Tibial nerve (tissue), 4 donors: ENCODE measurements at regions not wholly inside any gene's neighbourhood (a gene's known extent, or its start where the extent isn't known, plus 50 kb on each side); places are given as distances from the start of the nearest gene placed in this dataset.

Experiments
- DNase-seq, 2 donors: peaks; one replicate each; pipeline ENCODE4 v3.0.0-alpha.2; 2019; ENCODE audit warnings: low spot score in 2 of 2
- H3K27ac ChIP-seq, 4 donors: fragments of 200-600 bp; sonication (generic) in 3 of 4; one replicate each; pipeline ENCODE4 v1.5.1; 2017 to 2019; ENCODE audit warnings: mild to moderate bottlenecking in 1 of 4
- H3K27me3 ChIP-seq, 2 donors: fragments of 200-600 bp; sonication (generic) in 1 of 2; one replicate each; pipeline versions ENCODE4 v1.5.1 to v1.6.0; 2017 to 2019
- H3K36me3 ChIP-seq, 3 donors: fragments of 200-600 bp; sonication (generic); one replicate each; pipeline ENCODE4 v1.5.1; 2018 to 2019
- H3K4me1 ChIP-seq, 4 donors: fragments of 200-600 bp; sonication (generic) in 3 of 4; one replicate each; pipeline ENCODE4 v1.5.1; 2017 to 2019
- H3K4me3 ChIP-seq, 4 donors: fragments of 200-600 bp; sonication (generic) in 3 of 4; one replicate each; pipeline ENCODE4 v1.5.1; 2017 to 2019; ENCODE audit warnings: mild to moderate bottlenecking in 1 of 4, moderate library complexity in 1 of 4
- H3K9me3 ChIP-seq, 4 donors: fragments of 200-600 bp; sonication (generic) in 3 of 4; one replicate each; pipeline ENCODE4 v1.5.1; 2017 to 2019
- CTCF ChIP-seq, 5 experiments: fragments of 200-600 bp in 3 of 5; fragments of 450-650 bp in 2 of 5; sonication (generic) in 3 of 5; IDR thresholded peaks; one replicate each; pipeline ENCODE4 v1.5.1; 2016 to 2019; ENCODE audit warnings: antibody characterized with exemption in 5 of 5, mild to moderate bottlenecking in 3 of 5, moderate library complexity in 2 of 5
- EP300 ChIP-seq, 2 donors: sonication (generic); formaldehyde crosslinking; IDR thresholded peaks; one replicate each; pipeline ENCODE4 v1.6.1; 2017; ENCODE audit warnings: antibody characterized with exemption in 2 of 2, mild to moderate bottlenecking in 1 of 2
- POLR2A ChIP-seq, 2 donors: fragments of 450-650 bp; IDR thresholded peaks; one replicate each; pipeline ENCODE4 v1.6.1; 2017; ENCODE audit warnings: antibody characterized with exemption in 2 of 2, mild to moderate bottlenecking in 2 of 2, moderate library complexity in 2 of 2
- WGBS, 2 donors: methylation state at CpG; one replicate each; pipeline ENCODE4 v1.1.5; 2018; 5-methylcytosine and 5-hydroxymethylcytosine counted together

DNA sequence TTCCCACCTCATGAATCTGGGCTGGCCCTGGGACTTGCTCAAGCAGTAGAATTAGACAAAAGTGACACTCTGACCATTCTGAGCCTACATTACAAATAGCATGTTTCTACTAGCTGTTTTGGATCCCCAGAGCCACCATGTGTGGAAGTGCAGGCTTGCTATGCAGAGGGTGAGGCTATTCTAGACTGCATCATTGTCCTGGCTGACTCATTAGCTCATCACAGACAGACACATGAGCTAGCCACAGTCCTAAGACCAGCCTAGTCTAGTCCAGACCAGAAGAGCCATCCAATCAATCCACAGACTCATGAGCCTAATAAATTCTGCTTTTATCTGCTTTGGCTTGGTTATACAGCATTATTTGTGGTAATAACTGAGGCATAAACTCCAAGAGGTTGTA, 351.9 kb downstream of the PRELID2 start:
- H3K4me3 ChIP-seq: no peak overlapping the region
- H3K27ac ChIP-seq: no peak overlapping the region
- no peaks in the 10 kb centered on the region for H3K4me1 ChIP-seq
- no peak for DNase-seq
- no peaks in the 10 kb centered on the region for H3K36me3 ChIP-seq
- TF ChIP-seq POLR2A (IDR thresholded peaks at IDR 0.05) (no peak), EP300 (IDR thresholded peaks at IDR 0.05) (no peak), CTCF (IDR thresholded peaks at IDR 0.05) (no peak)
- no peaks in the 10 kb centered on the region for H3K27me3 ChIP-seq
- H3K9me3 ChIP-seq: no peaks in the 10 kb centered on the region

DNA sequence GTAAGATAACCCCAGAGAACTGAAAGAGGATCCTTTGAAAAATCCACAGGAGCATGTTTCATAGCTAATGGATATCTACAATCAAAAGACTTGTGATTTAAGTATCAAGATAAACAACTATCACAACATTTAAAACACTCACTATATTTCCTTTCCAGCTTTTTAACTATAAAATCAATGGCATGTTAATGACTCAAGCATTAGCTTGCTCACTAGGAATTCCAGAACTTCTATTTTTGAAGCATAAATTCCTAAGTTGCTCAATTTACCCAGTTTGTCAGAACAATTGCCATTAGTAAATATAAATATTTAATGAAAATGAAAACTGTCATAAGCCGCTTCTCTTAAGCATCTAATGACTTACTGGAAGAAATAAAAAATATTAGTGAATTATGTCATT, 355.3 kb downstream of the PRELID2 start:
- H3K27ac ChIP-seq: no peak overlapping the region
- 72 to 88% methylated on average over 1 of the region's 1 CpG for WGBS, 2 donors
- H3K9me3 ChIP-seq: no peaks in the 10 kb centered on the region
- H3K4me1 ChIP-seq: no peaks in the 10 kb centered on the region
- no peaks in the 10 kb centered on the region for H3K27me3 ChIP-seq
- no peak overlapping the region for H3K4me3 ChIP-seq
- TF ChIP-seq CTCF (IDR thresholded peaks at IDR 0.05): no peak
- no peak for TF ChIP-seq POLR2A (IDR thresholded peaks at IDR 0.05)
- TF ChIP-seq EP300 (IDR thresholded peaks at IDR 0.05): no peak
- no peaks in the 10 kb centered on the region for H3K36me3 ChIP-seq
- DNase-seq: no peak

GRCh38 chr5:145479271-145479670, 355.9 kb downstream of the PRELID2 start:
- no peak for TF ChIP-seq CTCF (IDR thresholded peaks at IDR 0.05)
- TF ChIP-seq EP300 (IDR thresholded peaks at IDR 0.05): no peak
- no peaks in the 10 kb centered on the region for H3K36me3 ChIP-seq
- H3K9me3 ChIP-seq: no peaks in the 10 kb centered on the region
- no peaks in the 10 kb centered on the region for H3K4me1 ChIP-seq
- H3K27ac ChIP-seq: no peak overlapping the region
- no peak for DNase-seq
- no peak overlapping the region for H3K4me3 ChIP-seq
- no peaks in the 10 kb centered on the region for H3K27me3 ChIP-seq
- WGBS, 2 donors: 57 to 69% methylated on average over 4 of the region's 4 CpGs

GRCh38 chr5:145478651-145479050, 356.5 kb downstream of the PRELID2 start:
- no peaks in the 10 kb centered on the region for H3K27me3 ChIP-seq
- H3K36me3 ChIP-seq: no peaks in the 10 kb centered on the region
- no peaks in the 10 kb centered on the region for H3K9me3 ChIP-seq
- DNase-seq: no peak
- no peak overlapping the region for H3K4me3 ChIP-seq
- 94 to 97% methylated on average over 2 of the region's 2 CpGs for WGBS, 2 donors
- TF ChIP-seq EP300 (IDR thresholded peaks at IDR 0.05) (no peak), CTCF (IDR thresholded peaks at IDR 0.05) (no peak), POLR2A (IDR thresholded peaks at IDR 0.05) (no peak)
- no peaks in the 10 kb centered on the region for H3K4me1 ChIP-seq
- H3K27ac ChIP-seq: no peak overlapping the region

DNA sequence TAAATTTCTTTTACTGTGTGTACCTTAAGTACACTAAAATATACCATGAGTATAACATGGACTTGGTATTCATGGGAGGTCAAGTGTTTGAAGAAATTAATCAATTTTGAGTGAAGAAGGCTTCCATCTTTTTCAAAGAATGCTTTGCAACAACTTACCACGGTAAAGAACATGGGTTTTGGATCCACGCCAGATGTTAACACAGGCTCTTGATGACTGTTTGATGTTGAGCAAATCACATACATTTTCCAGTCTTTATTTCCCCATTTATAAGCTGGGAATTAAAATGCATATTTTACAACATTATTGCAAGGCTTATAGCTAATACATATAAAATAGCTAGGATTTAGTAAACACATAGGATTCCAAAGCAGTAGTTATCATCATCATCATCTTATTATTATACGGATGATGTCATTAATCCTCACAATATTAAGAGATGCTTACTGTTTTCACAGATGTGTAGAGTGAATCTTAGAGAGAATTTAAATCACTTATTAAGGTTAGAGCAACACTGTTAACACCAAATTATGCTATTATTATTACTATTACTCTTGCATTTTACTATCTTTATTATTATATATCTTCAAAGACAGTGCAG, 362.0 kb downstream of the PRELID2 start:
- H3K36me3 ChIP-seq: no peaks in the 10 kb centered on the region
- WGBS, 2 donors: 69 to 70% methylated on average over 3 of the region's 3 CpGs
- H3K4me3 ChIP-seq: no peak overlapping the region
- no peak for DNase-seq
- no peak overlapping the region for H3K27ac ChIP-seq
- H3K27me3 ChIP-seq: no peaks in the 10 kb centered on the region
- H3K9me3 ChIP-seq: no peaks in the 10 kb centered on the region
- TF ChIP-seq EP300 (IDR thresholded peaks at IDR 0.05): no peak
- no peak for TF ChIP-seq CTCF (IDR thresholded peaks at IDR 0.05)
- TF ChIP-seq POLR2A (IDR thresholded peaks at IDR 0.05): no peak
- H3K4me1 ChIP-seq: no peaks in the 10 kb centered on the region
